Right lobe of liver (tissue), 6 donors: ENCODE measurements at regions not wholly inside any gene's neighbourhood (a gene's known extent, or its start where the extent isn't known, plus 50 kb on each side); places are given as distances from the start of the nearest gene placed in this dataset.

Experiments
- ATAC-seq, 4 donors: fragments of 200-7000 bp; cut with Tn5 transposase; one replicate each; pipeline ENCODE4 v1.9.1; 2020; ENCODE audit warnings: mild to moderate bottlenecking in 4 of 4, moderate library complexity in 4 of 4
- DNase-seq, 3 donors: peaks; one replicate each; pipeline ENCODE4 v3.0.0-alpha.2; 2020
- H3K27ac ChIP-seq, 3 donors: fragments of 200-600 bp; one replicate each; pipeline ENCODE4 v1.8.0; 2022
- H3K27me3 ChIP-seq, 2 donors: fragments of 200-600 bp; one replicate each; pipeline ENCODE4 v1.8.0; 2022
- H3K36me3 ChIP-seq, 4 donors: fragments of 200-600 bp; sonication (generic) in 1 of 4; one replicate each; pipeline versions ENCODE4 v1.5.1 to v1.8.0; 2017 to 2022; ENCODE audit warnings: control low read depth in 1 of 4
- H3K4me1 ChIP-seq, 4 donors: fragments of 200-600 bp; sonication (generic) in 1 of 4; one replicate each; pipeline versions ENCODE4 v1.5.1 to v1.8.0; 2017 to 2022; ENCODE audit warnings: control low read depth in 1 of 4
- H3K4me3 ChIP-seq, 3 donors: fragments of 200-600 bp; one replicate each; pipeline ENCODE4 v1.8.0; 2022
- H3K9me3 ChIP-seq, 4 donors: fragments of 200-600 bp; sonication (generic) in 1 of 4; one replicate each; pipeline versions ENCODE4 v1.5.1 to v1.8.0; 2017 to 2022; ENCODE audit warnings: control low read depth in 1 of 4
- POLR2A ChIP-seq: fragments of 450-650 bp; IDR thresholded peaks from one replicate; pipeline ENCODE4 v1.6.1; 2017; ENCODE audit warnings: antibody characterized with exemption, mild to moderate bottlenecking
- whole genome bisulfite sequencing: methylation state at CpG from one replicate; pipeline ENCODE4 v1.1.6; 2018; ENCODE audit warnings: low coverage, low lambda C conversion rate; ENCODE audit not compliant: insufficient coverage; ENCODE audit errors: missing lambda C conversion rate; 5-methylcytosine and 5-hydroxymethylcytosine counted together
- intact Hi-C, 2 donors: fragments of 100-400 bp; cut with DNase I; formaldehyde crosslinking; loops; one replicate each; pipeline versions ENCODE4 v1.11.2 to v1.14.1; 2022
- TF ChIP-seq, protein P1 (sequence below), 4 donors: fragments of 200-600 bp in 3 of 4; fragments of 450-650 bp in 1 of 4; IDR thresholded peaks; one replicate each; pipeline versions ENCODE4 v1.5.1 to v1.8.0; 2016 to 2022; ENCODE audit warnings: antibody characterized with exemption in 4 of 4, mild to moderate bottlenecking in 2 of 4
- donor health status: DM: no; HTN: yes; CAD: no.
- donor health status: DM: no; HTN: no; CAD: no.
- donor health status: DM: no; HTN: no; CAD: no.
- donor health status: DM: no; HTN: yes; CAD: no.
- donor health status: DM: no; HTN: yes; CAD: no.

DNA sequence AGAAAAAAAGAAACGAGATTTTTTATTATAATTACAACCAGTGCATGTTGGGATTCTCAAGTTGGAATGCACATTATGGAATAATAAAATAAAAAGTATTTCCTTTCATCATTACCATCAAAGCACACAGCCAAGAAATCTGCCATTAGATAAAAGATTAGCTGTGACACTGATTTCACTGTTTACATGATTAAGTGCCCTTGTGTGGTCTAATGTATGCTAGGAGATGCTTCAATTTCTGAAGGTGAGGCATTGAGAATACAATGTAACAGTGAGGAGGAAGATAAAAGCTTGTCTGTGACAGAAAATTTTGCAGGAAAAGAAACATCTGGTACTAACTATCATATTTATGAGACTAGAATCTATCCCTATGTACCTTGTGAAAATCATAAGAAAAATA lies 409.7 kb upstream of the PRMT6 start:
- TF ChIP-seq POLR2A = no peak
- TF ChIP-seq, protein P1, sequence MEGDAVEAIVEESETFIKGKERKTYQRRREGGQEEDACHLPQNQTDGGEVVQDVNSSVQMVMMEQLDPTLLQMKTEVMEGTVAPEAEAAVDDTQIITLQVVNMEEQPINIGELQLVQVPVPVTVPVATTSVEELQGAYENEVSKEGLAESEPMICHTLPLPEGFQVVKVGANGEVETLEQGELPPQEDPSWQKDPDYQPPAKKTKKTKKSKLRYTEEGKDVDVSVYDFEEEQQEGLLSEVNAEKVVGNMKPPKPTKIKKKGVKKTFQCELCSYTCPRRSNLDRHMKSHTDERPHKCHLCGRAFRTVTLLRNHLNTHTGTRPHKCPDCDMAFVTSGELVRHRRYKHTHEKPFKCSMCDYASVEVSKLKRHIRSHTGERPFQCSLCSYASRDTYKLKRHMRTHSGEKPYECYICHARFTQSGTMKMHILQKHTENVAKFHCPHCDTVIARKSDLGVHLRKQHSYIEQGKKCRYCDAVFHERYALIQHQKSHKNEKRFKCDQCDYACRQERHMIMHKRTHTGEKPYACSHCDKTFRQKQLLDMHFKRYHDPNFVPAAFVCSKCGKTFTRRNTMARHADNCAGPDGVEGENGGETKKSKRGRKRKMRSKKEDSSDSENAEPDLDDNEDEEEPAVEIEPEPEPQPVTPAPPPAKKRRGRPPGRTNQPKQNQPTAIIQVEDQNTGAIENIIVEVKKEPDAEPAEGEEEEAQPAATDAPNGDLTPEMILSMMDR (IDR thresholded peaks at IDR 0.05) = no peak
- WGBS = 23% methylated on average over 1 of the region's 1 CpG
- DNase-seq = no peak
- no peak overlapping the region for H3K27ac ChIP-seq
- no peaks in the 10 kb centered on the region for H3K4me1 ChIP-seq
- no peaks in the 10 kb centered on the region for H3K36me3 ChIP-seq
- no peak for ATAC-seq
- no peak overlapping the region for H3K4me3 ChIP-seq
- no peaks in the 10 kb centered on the region for H3K9me3 ChIP-seq
- no peaks in the 10 kb centered on the region for H3K27me3 ChIP-seq
- intact Hi-C loops = no loop called here

DNA sequence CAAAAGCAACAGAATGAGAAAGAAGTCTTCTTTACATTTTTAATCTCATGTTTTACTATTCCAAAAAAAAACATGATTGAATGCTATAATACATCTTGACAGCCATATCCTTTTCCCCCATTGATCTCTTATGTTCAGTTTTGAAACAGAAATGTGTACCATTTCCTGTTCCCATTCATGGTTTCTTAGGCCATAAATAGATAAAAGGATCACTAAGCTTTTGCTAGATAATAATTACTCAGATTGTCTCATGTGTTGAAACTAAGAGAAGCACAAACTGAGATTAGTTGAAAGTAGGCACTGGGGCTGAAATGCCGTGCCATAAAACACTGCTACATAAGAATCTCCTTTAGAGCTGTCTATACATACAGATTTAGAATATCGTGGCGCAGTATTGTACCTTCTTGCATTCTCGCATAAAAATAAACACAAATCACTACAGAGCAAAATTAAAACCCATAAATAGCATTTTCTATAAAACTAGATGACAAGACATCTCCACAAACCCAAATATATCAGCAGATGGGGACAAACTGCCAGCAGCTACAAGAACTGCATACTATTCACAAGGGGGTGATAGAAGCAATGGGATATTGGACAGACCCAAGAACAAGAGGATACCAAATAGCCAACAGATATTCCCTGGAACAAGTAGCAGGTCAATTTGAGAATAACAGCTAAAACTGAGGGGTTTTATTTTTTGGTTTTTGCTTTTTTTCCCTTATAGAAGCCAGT lies 405.3 kb upstream of the PRMT6 start:
- Histone ChIP-seq H3K4me1 (no peaks in the 10 kb centered on the region), H3K27ac (no peak overlapping the region), H3K36me3 (no peaks in the 10 kb centered on the region), H3K27me3 (no peaks in the 10 kb centered on the region), H3K9me3 (no peaks in the 10 kb centered on the region), H3K4me3 (no peak overlapping the region)
- DNase-seq (no peak), ATAC-seq (no peak)
- intact Hi-C loops = no loop called here
- TF ChIP-seq, protein P1 (IDR thresholded peaks at IDR 0.05) = no peak
- no peak for TF ChIP-seq POLR2A
- 58% methylated on average over 4 of the region's 4 CpGs for WGBS

DNA sequence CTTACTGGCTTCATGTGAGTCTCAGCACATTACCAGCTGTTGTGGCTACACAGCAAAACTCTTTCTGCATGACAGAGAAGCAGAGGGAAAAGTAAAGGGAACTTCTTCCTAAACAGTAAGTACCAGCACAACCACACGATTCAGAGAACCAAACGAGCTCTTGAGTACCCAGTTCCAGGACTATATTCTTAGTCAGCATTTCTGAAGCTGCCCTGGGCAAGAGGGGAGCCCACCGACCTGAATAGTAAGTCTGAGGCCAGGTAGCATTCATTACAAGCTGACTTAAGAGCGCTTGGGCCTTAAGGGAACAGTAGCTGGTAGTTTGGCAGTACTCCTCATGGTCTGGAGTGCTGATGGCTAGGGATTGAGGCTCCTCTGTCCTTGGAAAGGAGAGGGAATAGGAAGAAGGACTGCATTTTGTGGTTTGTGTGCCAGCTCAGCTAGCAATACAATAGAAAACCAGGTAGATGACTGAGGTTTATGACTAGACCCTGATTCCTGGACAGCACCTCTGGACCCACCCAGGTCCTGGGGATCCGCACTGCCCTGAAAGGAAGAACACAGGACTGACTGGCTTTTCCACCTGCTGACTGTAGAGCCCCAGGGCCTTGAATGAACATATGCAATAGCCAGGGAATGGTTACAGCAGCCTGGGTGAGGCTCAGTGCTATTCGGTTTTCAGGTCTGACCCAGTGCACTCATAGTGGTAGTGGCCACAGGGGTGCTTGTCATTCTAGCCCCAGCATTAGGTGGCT lies 396.8 kb upstream of the PRMT6 start:
- H3K4me3 ChIP-seq = no peak overlapping the region
- no peaks in the 10 kb centered on the region for H3K27me3 ChIP-seq
- TF ChIP-seq, protein P1 (IDR thresholded peaks at IDR 0.05) = no peak
- TF ChIP-seq POLR2A = no peak
- H3K9me3 ChIP-seq = no peaks in the 10 kb centered on the region
- no peak for ATAC-seq
- H3K27ac ChIP-seq = no peak overlapping the region
- no peaks in the 10 kb centered on the region for H3K4me1 ChIP-seq
- intact Hi-C loops = no loop called here
- 41% methylated on average over 2 of the region's 6 CpGs for whole genome bisulfite sequencing
- H3K36me3 ChIP-seq = no peaks in the 10 kb centered on the region
- DNase-seq = no peak

DNA sequence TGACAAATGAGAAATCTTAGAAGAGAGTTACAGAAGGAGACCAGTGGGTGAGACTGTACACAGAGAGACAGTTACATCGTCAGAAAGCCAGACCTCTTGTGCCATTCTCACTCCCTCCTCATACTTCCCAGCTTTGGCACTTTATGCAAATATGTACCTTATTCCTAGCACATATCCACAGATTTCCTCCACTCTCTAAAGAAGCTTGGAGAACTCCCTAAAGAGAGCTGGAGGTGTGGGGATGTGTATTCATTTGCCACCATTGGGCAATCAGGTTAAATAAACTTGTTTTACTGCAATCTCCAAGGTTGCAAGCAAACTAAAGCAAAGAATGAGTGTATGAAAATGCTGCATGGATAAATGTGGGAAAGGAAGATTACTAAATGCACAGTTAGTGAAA lies 380.9 kb upstream of the PRMT6 start:
- ATAC-seq = no peak

More for the DNA sequence above, 380.9 kb upstream of the PRMT6 start:
- no peaks in the 10 kb centered on the region for H3K27me3 ChIP-seq
- no peak for TF ChIP-seq POLR2A
- TF ChIP-seq, protein P1 (IDR thresholded peaks at IDR 0.05) = no peak
- no peaks in the 10 kb centered on the region for H3K9me3 ChIP-seq
- intact Hi-C loops = no loop called here
- WGBS = 29% methylated on average over 1 of the region's 1 CpG
- no peak overlapping the region for H3K4me3 ChIP-seq
- no peak for DNase-seq
- H3K4me1 ChIP-seq = no peaks in the 10 kb centered on the region
- H3K27ac ChIP-seq = no peak overlapping the region
- H3K36me3 ChIP-seq = no peaks in the 10 kb centered on the region
